OCI-LY3 (cell line): ENCODE measurements at regions not wholly inside any gene's neighbourhood (a gene's known extent, or its start where the extent isn't known, plus 50 kb on each side); places are given as distances from the start of the nearest gene placed in this dataset.

ENCODE experiments used
- H2AFZ ChIP-seq: fragments of 200-600, 300-600 bp; shearing (Covaris generic); 2 replicates; pipeline ENCODE4 v1.6.0; 2014; ENCODE audit warnings: antibody characterized with exemption, low read depth, low read length
- H3K27ac ChIP-seq: fragments of 200-600, 300-600 bp; sonication (generic); 2 replicates; pipeline ENCODE4 v1.5.1; 2014; ENCODE audit warnings: mild to moderate bottlenecking, low read length, moderate library complexity, mixed read lengths
- H3K27me3 ChIP-seq: fragments of 200-600, 300-600 bp; sonication (generic); 2 replicates; pipeline ENCODE4 v1.6.1; 2014; ENCODE audit warnings: low read depth, low read length, mixed read lengths
- H3K36me3 ChIP-seq: fragments of 200-600, 300-600 bp; sonication (generic); replicated peaks from 2 replicates; pipeline ENCODE3; 2014; ENCODE audit warnings: low read depth, low read length, mixed read lengths
- H3K4me1 ChIP-seq: fragments of 300-600, 200-600 bp; sonication (generic); 2 replicates; pipeline ENCODE4 v1.6.1; 2014; ENCODE audit warnings: low read length, mixed read lengths
- H3K4me2 ChIP-seq: fragments of 200-600, 300-600 bp; sonication (generic); 2 replicates; pipeline ENCODE4 v1.6.1; 2014; ENCODE audit warnings: low read length, mixed read lengths
- H3K4me3 ChIP-seq: fragments of 300-600, 200-600 bp; sonication (generic); 2 replicates; pipeline ENCODE4 v1.5.1; 2014; ENCODE audit warnings: antibody characterized with exemption, mild to moderate bottlenecking, low read length, moderate library complexity
- H3K79me2 ChIP-seq: fragments of 300-600, 200-600 bp; shearing (Covaris generic); 2 replicates; pipeline ENCODE4 v1.6.1; 2014; ENCODE audit warnings: mild to moderate bottlenecking, low read length, mixed read lengths
- H3K9ac ChIP-seq: fragments of 300-600, 200-600 bp; shearing (Covaris generic); 2 replicates; pipeline ENCODE4 v1.6.0; 2014; ENCODE audit warnings: mild to moderate bottlenecking, low read length, moderate library complexity
- H3K9me3 ChIP-seq: fragments of 200-600, 300-600 bp; shearing (Covaris generic); 2 replicates; pipeline ENCODE4 v1.6.1; 2014; ENCODE audit warnings: low read length, mixed read lengths; ENCODE audit not compliant: insufficient read depth
- H4K20me1 ChIP-seq: fragments of 200-600, 300-600 bp; sonication (generic); 2 replicates; pipeline ENCODE4 v1.6.1; 2016; ENCODE audit warnings: low read length, mixed read lengths; ENCODE audit not compliant: insufficient read depth
- EZH2phosphoT487 ChIP-seq: fragments of 200-600 bp; shearing (Covaris generic); IDR thresholded peaks from 2 replicates; pipeline ENCODE4 v1.6.1; 2018; ENCODE audit warnings: antibody characterized with exemption, mixed run types, low read depth
- TF ChIP-seq, protein P1 (sequence below): fragments of 200-600, 300-600 bp; sonication (generic); IDR thresholded peaks from 2 replicates; pipeline ENCODE4 v1.5.1; 2014; ENCODE audit warnings: antibody characterized with exemption, low read length, low read depth

GRCh38 chr18:22507055-22507454, 89.3 kb upstream of the CTAGE1 start:
- no peak overlapping the region for H3K27ac ChIP-seq
- no peaks in the 10 kb centered on the region for H3K36me3 ChIP-seq
- H3K4me1 ChIP-seq, result no peaks in the 10 kb centered on the region
- H3K4me3 ChIP-seq, result no peak overlapping the region
- no peaks in the 10 kb centered on the region for H4K20me1 ChIP-seq
- no peak for TF ChIP-seq EZH2phosphoT487
- TF ChIP-seq, protein P1, sequence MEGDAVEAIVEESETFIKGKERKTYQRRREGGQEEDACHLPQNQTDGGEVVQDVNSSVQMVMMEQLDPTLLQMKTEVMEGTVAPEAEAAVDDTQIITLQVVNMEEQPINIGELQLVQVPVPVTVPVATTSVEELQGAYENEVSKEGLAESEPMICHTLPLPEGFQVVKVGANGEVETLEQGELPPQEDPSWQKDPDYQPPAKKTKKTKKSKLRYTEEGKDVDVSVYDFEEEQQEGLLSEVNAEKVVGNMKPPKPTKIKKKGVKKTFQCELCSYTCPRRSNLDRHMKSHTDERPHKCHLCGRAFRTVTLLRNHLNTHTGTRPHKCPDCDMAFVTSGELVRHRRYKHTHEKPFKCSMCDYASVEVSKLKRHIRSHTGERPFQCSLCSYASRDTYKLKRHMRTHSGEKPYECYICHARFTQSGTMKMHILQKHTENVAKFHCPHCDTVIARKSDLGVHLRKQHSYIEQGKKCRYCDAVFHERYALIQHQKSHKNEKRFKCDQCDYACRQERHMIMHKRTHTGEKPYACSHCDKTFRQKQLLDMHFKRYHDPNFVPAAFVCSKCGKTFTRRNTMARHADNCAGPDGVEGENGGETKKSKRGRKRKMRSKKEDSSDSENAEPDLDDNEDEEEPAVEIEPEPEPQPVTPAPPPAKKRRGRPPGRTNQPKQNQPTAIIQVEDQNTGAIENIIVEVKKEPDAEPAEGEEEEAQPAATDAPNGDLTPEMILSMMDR, result no peak
- no peak overlapping the region for H3K4me2 ChIP-seq
- H3K27me3 ChIP-seq, result no peaks in the 10 kb centered on the region
- no peaks in the 10 kb centered on the region for H3K9me3 ChIP-seq
- no peaks in the 10 kb centered on the region for H3K79me2 ChIP-seq
- H3K9ac ChIP-seq, result no peak overlapping the region
- no peak overlapping the region; the same call in 1 of the 2 replicates for H2AFZ ChIP-seq

GRCh38 chr18:22509423-22509822, 91.7 kb upstream of the CTAGE1 start:
- H3K4me3 ChIP-seq, result no peak overlapping the region
- H3K9me3 ChIP-seq, result no peaks in the 10 kb centered on the region
- TF ChIP-seq EZH2phosphoT487, result no peak
- TF ChIP-seq, protein P1, result no peak
- no peaks in the 10 kb centered on the region for H3K4me1 ChIP-seq
- H3K79me2 ChIP-seq, result no peaks in the 10 kb centered on the region
- H3K27me3 ChIP-seq, result no peaks in the 10 kb centered on the region
- no peak overlapping the region for H3K9ac ChIP-seq
- H3K4me2 ChIP-seq, result no peak overlapping the region
- H3K27ac ChIP-seq, result no peak overlapping the region
- no peaks in the 10 kb centered on the region for H3K36me3 ChIP-seq
- no peaks in the 10 kb centered on the region for H4K20me1 ChIP-seq
- H2AFZ ChIP-seq, result no peak overlapping the region

GRCh38 chr18:22510697-22511096, 93.0 kb upstream of the CTAGE1 start:
- no peak overlapping the region for H2AFZ ChIP-seq
- no peaks in the 10 kb centered on the region for H3K36me3 ChIP-seq
- H3K9me3 ChIP-seq, result no peaks in the 10 kb centered on the region
- no peaks in the 10 kb centered on the region for H4K20me1 ChIP-seq
- TF ChIP-seq, protein P1, result no peak
- no peak for TF ChIP-seq EZH2phosphoT487
- no peaks in the 10 kb centered on the region for H3K4me1 ChIP-seq
- H3K4me2 ChIP-seq, result no peak overlapping the region
- no peak overlapping the region for H3K9ac ChIP-seq
- no peaks in the 10 kb centered on the region for H3K79me2 ChIP-seq
- no peak overlapping the region for H3K4me3 ChIP-seq
- H3K27ac ChIP-seq, result no peak overlapping the region
- no peaks in the 10 kb centered on the region for H3K27me3 ChIP-seq

DNA sequence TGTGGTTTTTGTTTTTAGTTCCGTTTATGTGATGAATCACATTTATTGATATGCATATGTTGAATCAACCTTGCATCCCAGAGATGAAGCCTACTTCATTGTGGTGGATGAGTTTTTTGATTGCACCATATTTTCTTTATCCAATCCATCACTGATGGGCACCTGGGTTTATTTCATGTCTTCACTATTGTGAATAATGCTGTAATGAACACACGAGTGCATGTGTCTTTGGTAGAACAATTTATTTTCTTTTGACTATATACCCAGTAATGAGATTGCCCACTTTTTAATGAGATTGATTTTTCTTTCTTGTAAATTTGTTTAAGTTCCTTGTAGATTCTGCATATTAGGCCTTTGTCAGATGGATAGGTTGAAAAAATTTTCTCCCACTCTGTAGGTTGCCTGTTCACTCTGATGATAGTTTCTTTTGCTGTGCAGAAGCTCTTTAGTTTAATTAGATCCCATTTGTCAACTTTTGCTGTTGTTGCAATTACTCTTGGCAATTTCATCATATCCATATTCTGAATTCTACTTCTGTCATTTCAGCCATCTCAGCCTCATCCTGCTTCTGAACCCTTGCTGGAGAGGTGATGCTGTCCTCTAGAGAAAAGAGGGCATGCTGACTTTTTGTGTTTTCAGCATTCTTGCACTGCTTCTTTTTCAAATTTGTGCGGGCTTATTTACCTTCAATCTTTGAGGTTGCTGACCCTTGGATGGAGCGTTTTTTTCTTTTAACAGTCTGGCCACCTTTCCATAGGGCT, 96.2 kb upstream of the CTAGE1 start:
- H2AFZ ChIP-seq, result no peak overlapping the region
- H3K9ac ChIP-seq, result no peak overlapping the region
- no peaks in the 10 kb centered on the region for H3K4me1 ChIP-seq
- no peaks in the 10 kb centered on the region for H3K79me2 ChIP-seq
- H4K20me1 ChIP-seq, result no peaks in the 10 kb centered on the region
- H3K36me3 ChIP-seq, result no peaks in the 10 kb centered on the region
- TF ChIP-seq, protein P1, result no peak
- no peak for TF ChIP-seq EZH2phosphoT487
- no peak overlapping the region for H3K4me3 ChIP-seq
- no peaks in the 10 kb centered on the region for H3K9me3 ChIP-seq
- H3K27ac ChIP-seq, result no peak overlapping the region
- no peaks in the 10 kb centered on the region for H3K27me3 ChIP-seq
- no peak overlapping the region for H3K4me2 ChIP-seq
